A673 (cell line): ENCODE measurements at regions not wholly inside any gene's neighbourhood (a gene's known extent, or its start where the extent isn't known, plus 50 kb on each side); places are given as distances from the start of the nearest gene placed in this dataset.

ENCODE experiments used
- BruUV-seq: library from RNA; stranded (reverse); fragments of 400-500 nt; replicated peaks from 2 replicates; lab custom pipeline; 2021; lab: Mats Ljungman, UMichigan
- CTCF ChIA-PET: fragments of 300-600 bp; sonication (Branson Sonifier 250); formaldehyde crosslinking; loops from one replicate; lab custom pipeline; 2022; ENCODE audit warnings: antibody characterized with exemption; lab: Charles Lee
- POLR2A ChIA-PET: fragments of 300-600 bp; sonication (Branson Sonifier 250); formaldehyde crosslinking; loops from one replicate; lab custom pipeline; 2022; ENCODE audit warnings: antibody characterized with exemption; ENCODE audit not compliant: low non-redundant PET; lab: Charles Lee
- DNase-seq: peaks from one replicate; pipeline ENCODE4 v3.0.0-alpha.2; 2015; ENCODE audit warnings: low spot score
- H3K27ac ChIP-seq: fragments of 200-600 bp; sonication (generic); 2 replicates; pipeline ENCODE4 v1.5.1; 2016; ENCODE audit warnings: mixed run types, low read depth, mild to moderate bottlenecking, mixed read lengths, antibody characterized with exemption, low read length; ENCODE audit not compliant: poor library complexity, severe bottlenecking
- H3K27me3 ChIP-seq: fragments of 200-600 bp; sonication (generic); replicated peaks from 2 replicates; pipeline ENCODE4 v1.6.1; 2017; ENCODE audit warnings: mixed run types, low read depth, mild to moderate bottlenecking, mixed read lengths, antibody characterized with exemption, low read length; ENCODE audit not compliant: insufficient read depth, poor library complexity
- H3K36me3 ChIP-seq: fragments of 200-600 bp; sonication (generic); 2 replicates; pipeline ENCODE4 v1.6.1; 2016; ENCODE audit warnings: mixed run types, mild to moderate bottlenecking, mixed read lengths, antibody characterized with exemption, low read length; ENCODE audit not compliant: insufficient read depth, poor library complexity, severe bottlenecking
- H3K4me1 ChIP-seq: fragments of 200-600 bp; sonication (generic); 2 replicates; pipeline ENCODE4 v1.6.1; 2017; ENCODE audit warnings: mixed run types, mild to moderate bottlenecking, mixed read lengths, antibody characterized with exemption, low read length; ENCODE audit not compliant: insufficient read depth, poor library complexity, severe bottlenecking
- H3K4me3 ChIP-seq: fragments of 200-600 bp; sonication (generic); 2 replicates; pipeline ENCODE4 v1.5.1; 2016; ENCODE audit warnings: low read depth, mixed run types, mild to moderate bottlenecking, mixed read lengths, low read length; ENCODE audit not compliant: poor library complexity, severe bottlenecking
- H3K9me3 ChIP-seq: fragments of 200-600 bp; sonication (generic); 2 replicates; pipeline ENCODE4 v1.6.1; 2016; ENCODE audit warnings: mixed run types, low read depth, mild to moderate bottlenecking, mixed read lengths, antibody characterized with exemption, low read length; ENCODE audit not compliant: poor library complexity, severe bottlenecking
- EZH2 ChIP-seq: fragments of 200-600 bp; sonication (generic); IDR thresholded peaks from 2 replicates; pipeline ENCODE4 v1.6.1; 2017; ENCODE audit warnings: borderline replicate concordance, low read depth, mild to moderate bottlenecking, mixed read lengths, antibody characterized with exemption, low read length; ENCODE audit not compliant: poor library complexity, severe bottlenecking
- intact Hi-C: fragments of 100-400 bp; cut with micrococcal nuclease; formaldehyde crosslinking; loops from one replicate; pipeline ENCODE4 v1.10.0; 2022; ENCODE audit not compliant: unreplicated experiment
- TF ChIP-seq, protein P1 (sequence below): fragments of 300-800, 200-600 bp; sonication (generic); conservative IDR thresholded peaks from 2 replicates; pipeline ENCODE4 v1.5.1; 2017; ENCODE audit warnings: low read depth, mild to moderate bottlenecking, antibody characterized with exemption, low read length, moderate library complexity, mixed read lengths

DNA sequence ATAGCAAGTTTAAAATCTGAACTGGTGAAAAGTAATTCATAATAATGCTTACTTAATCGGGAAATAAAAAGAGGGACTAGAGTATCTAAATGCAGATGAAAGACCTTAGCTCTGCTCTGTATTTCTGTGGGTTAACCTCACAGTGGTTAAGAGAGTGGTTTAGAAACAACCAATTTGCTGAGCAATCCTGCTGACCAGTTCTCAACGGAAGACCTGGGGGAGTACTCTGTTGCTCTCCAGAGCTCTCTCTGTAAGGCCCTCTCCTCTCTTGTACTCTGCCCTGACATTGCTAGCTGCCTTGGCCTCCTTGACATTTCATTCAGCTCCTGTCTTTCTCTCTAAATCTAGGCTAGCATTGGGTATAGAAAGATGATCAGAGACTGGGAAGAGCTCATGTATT is 1186.6 kb upstream of the SEMA6A start:
- BruUV-seq = no TSS peak
- POLR2A ChIA-PET = no interaction called here
- Histone ChIP-seq H3K27ac (no peak overlapping the region), H3K4me1 (no peaks in the 10 kb centered on the region), H3K36me3 (no peaks in the 10 kb centered on the region), H3K4me3 (no peak overlapping the region), H3K27me3 (no peaks in the 10 kb centered on the region), H3K9me3 (peaks cover 2% of the 10 kb centered on the region)
- TF ChIP-seq EZH2 = no peak
- TF ChIP-seq, protein P1, sequence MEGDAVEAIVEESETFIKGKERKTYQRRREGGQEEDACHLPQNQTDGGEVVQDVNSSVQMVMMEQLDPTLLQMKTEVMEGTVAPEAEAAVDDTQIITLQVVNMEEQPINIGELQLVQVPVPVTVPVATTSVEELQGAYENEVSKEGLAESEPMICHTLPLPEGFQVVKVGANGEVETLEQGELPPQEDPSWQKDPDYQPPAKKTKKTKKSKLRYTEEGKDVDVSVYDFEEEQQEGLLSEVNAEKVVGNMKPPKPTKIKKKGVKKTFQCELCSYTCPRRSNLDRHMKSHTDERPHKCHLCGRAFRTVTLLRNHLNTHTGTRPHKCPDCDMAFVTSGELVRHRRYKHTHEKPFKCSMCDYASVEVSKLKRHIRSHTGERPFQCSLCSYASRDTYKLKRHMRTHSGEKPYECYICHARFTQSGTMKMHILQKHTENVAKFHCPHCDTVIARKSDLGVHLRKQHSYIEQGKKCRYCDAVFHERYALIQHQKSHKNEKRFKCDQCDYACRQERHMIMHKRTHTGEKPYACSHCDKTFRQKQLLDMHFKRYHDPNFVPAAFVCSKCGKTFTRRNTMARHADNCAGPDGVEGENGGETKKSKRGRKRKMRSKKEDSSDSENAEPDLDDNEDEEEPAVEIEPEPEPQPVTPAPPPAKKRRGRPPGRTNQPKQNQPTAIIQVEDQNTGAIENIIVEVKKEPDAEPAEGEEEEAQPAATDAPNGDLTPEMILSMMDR = no peak
- intact Hi-C loops = no loop called here
- DNase-seq = no peak
- CTCF ChIA-PET = no interaction called here

DNA sequence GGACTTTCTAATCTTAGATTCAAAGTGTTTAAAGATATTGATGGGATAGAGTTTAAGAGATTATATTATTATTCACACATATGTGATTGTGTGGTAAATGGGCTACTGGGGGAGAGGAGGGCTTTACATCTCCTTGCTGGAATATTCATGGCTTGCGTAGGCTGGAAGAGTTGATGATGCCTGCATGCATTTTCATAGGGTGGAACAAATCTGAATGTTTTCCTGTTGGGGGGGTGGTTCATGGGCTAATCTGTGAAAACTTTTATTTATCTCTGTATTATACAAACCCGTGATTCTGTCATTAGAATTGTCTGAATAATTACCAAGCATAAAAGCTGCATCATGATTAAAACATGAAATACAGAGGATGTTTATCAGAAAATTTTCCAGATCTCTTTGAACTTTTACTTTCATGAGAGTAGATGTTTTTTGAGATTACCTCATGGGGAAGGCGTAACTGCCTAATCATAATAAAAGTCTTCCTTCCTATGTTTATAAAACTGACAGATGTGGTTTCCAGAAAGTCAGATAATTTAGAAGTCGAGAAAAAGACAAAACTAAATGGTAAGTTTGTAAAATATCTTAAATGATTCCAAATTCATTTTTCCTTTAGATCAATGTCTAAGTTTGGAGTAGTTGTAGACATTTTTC is 1185.4 kb upstream of the SEMA6A start:
- CTCF ChIA-PET = no interaction called here
- POLR2A ChIA-PET = no interaction called here
- DNase-seq = no peak
- Histone ChIP-seq H3K27ac (no peak overlapping the region), H3K27me3 (no peaks in the 10 kb centered on the region), H3K4me3 (no peak overlapping the region), H3K4me1 (no peaks in the 10 kb centered on the region), H3K36me3 (no peaks in the 10 kb centered on the region), H3K9me3 (peaks cover 3% of the 10 kb centered on the region)
- intact Hi-C loops = no loop called here
- TF ChIP-seq, protein P1 = no peak
- TF ChIP-seq EZH2 = no peak
- no TSS peak for BruUV-seq

DNA sequence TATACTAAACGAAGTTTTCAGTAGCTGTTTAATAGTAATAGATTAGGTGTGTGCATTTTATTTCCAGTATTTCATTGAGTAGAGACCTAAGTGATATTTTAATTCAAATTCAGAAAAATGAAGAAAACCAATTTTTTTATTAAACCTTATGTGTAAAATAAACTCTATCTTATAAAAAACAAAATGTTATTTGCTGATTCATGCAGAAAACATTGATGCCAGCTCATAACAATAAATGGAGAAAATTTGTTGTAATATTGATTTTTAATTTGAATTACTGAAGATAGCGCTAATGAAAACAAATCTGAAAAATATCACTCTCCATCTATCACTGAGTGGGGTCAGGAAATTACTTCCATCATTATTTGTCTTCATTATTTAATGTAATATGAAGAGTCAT is 1177.8 kb upstream of the SEMA6A start:
- no TSS peak for BruUV-seq
- Histone ChIP-seq H3K4me1 (no peaks in the 10 kb centered on the region), H3K36me3 (no peaks in the 10 kb centered on the region), H3K9me3 (peaks cover 3% of the 10 kb centered on the region), H3K4me3 (no peak overlapping the region), H3K27ac (no peak overlapping the region), H3K27me3 (no peaks in the 10 kb centered on the region)
- TF ChIP-seq EZH2 = no peak
- TF ChIP-seq, protein P1 = no peak
- intact Hi-C loops = no loop called here
- DNase-seq = no peak
- ChIA-PET CTCF (no interaction called here), POLR2A (no interaction called here)
